ENCODE measurements at regions not wholly inside any gene's neighbourhood (a gene's known extent, or its start where the extent isn't known, plus 50 kb on each side); places are given as distances from the start of the nearest gene placed in this dataset.

GRCh38 chr16:51085271-51085670 is 65.8 kb downstream of the SALL1 start:
- DNase-seq, result no peak

- DNase-seq, result no peak
Measured at GRCh38 chr16:51084074-51084928, 66.8 kb downstream of the SALL1 start.

GRCh38 chr16:51072591-51072990 is 78.5 kb downstream of the SALL1 start:
- DNase-seq, result no peak

DNA sequence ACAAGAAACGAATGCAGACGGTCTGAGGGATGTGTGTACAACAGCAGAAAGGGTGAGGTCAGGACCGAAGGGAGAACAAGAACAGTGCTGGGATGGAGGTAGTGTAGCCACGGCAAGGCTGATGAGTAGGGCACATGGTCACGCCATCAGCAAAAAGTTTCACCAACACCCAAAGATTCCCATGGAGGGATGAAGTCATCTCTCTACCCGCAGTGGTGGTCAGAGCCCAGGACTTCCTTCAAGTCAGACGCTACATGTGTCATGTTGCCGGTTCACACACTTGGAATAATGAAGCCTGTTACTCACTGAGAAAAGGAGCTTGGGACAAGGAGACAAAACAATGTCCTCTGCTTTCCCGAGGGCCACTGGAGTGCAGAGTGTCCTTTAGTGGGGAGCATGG is 79.7 kb downstream of the SALL1 start:
- DNase-seq, result no peak

DNA sequence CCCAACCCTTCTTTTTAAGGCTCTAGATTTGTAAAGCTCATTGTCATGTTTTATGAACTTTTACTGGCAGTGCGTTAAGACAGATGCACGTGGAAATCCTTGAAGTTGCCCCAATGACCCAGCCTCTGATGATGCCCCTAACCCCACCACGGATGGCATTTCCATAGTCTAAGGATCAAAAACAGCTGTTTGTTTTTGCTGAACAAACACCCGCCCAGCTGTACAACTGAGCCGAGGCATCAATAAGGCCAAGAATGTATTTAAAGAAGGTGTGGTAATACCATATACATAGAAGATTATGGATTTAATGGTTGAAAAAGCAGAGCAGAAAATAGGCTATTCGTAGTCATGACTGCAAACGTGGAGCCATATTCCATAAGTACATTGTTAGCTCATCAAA is 83.7 kb downstream of the SALL1 start:
- DNase-seq, result no peak

- no peak for DNase-seq
Measured at GRCh38 chr16:51062039-51062438, 89.0 kb downstream of the SALL1 start.

GRCh38 chr16:51061328-51061727 is 89.7 kb downstream of the SALL1 start:
- no peak for DNase-seq

- no peak for DNase-seq
Measured at GRCh38 chr16:51057969-51058337, 93.1 kb downstream of the SALL1 start.

DNA sequence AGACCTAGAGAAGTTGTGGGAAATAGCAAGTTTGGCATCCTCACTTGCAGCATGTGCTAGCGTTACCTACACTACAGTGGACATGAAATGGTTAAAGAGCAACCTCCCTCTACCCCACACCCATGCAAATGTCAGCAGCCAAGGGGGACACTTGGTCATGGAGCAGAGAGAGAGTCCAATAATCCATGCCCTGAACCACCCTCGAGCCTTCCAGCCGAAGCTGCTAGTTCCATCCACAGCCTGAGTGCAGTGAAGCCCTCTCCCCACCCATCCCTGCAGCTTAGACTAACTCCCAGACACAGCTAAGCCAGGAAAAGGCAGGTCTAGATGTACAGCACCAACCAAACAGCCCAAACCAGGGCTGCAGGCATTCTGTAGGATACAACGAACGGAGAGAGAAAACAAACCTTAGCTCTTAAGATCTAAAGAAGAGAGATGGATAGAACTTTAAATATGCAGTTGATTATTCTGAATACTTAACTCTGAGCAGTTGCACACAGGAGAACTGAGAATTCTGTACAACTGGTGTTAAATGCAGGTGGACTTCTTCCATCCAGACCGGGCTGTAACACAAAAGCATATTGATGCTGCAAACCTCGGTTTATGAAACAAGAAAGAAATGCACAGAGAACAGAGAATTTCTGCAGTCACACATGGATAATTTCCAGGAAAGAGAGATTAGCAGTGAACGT is 93.8 kb downstream of the SALL1 start:
- no peak for DNase-seq

- DNase-seq, result no peak
Measured at GRCh38 chr16:51056331-51056730, 94.7 kb downstream of the SALL1 start.

GRCh38 chr16:51055434-51055833 is 95.6 kb downstream of the SALL1 start:
- no peak for DNase-seq

GRCh38 chr16:51053775-51054174 is 97.3 kb downstream of the SALL1 start:
- DNase-seq, result no peak

- DNase-seq, result no peak
Measured at GRCh38 chr16:51051671-51052070, 99.4 kb downstream of the SALL1 start.

DNA sequence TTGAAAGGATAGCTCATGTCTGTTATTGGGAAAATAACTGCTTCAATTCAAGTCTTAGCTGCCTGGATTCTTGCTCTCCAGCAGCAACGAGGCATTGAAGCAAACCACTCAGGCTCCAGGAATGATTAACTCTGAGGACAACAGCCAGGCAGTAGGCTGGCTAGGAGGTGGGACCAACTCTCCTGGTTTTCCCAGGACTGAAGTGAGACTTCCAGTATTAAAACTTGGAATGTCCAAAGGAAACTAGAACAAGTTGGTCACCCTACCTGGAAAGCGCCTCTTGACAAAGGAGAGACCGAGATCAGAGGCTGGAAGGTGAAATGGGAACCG is 100.7 kb downstream of the SALL1 start:
- DNase-seq, result no peak

DNA sequence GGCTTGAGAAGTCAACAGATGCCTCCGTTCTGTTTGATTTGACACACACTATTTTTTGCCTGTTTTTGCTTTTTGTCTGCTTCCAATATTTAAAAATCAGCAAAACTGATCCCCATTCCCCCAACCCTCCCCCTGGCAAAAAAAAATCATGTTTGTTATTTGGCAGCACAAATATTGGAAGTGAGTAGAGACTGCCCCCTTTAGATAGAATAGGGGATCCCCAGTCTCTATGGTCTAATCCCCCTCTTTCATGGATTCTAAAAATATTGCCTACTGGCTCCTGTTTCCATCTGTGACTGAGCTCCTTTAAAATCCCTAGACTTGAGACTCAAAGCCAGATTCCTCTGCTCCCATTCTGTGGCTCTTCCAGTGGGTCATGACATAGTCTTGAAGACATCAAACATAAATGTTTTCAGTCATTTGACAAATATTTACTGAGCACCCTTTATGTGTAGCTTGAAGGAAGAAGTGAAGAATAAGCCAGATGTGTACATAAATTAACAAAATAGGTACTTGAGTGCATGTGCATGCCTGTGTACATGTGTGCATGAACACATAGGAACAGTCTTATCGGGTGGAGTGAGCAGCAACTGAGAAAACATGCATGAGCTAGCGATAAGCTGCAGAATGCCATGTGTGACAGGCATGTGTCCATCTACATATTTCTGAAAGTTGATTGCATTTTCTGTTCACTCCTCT is 101.2 kb downstream of the SALL1 start:
- no peak for DNase-seq

GRCh38 chr16:51049276-51049675 is 101.8 kb downstream of the SALL1 start:
- DNase-seq, result no peak

DNA sequence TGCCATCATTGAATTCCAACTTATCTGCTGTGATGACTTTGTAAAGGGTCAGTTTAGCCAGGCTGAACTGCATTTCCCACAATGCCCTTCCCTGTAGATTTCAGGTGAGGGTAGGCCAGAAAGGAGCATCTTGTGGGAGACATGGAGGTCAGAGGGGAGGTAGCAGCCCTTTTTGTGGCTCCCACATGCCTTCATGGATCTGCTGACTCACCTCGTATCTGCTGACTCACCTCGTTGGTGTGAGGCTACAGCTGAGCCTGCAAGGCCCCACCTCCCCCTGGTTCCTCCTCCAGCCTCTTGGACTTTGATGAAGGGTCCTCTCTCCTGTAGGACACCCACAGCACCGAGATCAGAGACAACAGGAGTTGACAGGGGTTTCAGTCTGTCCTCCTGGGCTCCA is 102.5 kb downstream of the SALL1 start:
- DNase-seq, result no peak

- DNase-seq, result no peak
Measured at GRCh38 chr16:51045794-51046193, 105.3 kb downstream of the SALL1 start.

DNA sequence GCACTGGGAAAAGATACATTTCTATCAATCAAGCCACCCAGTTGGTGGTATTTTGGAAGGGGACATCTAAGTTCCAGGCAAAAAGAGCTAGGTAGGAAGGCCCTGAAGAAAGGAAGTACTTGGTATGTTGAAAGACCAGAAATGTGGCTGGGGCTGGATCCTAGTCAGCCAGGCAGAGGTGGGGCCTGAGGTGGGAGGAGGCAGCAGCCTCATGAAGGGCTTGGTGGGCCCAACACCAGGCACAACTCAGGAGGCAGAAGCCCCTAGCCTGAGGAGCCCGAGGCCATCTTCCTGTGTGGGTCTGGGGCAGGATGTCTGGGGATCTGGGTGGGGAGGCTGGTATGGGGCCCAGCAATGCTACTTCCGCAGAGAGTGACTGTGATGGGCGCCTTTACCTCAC is 105.9 kb downstream of the SALL1 start:
- no peak for DNase-seq

GRCh38 chr16:51041546-51041945 is 109.5 kb downstream of the SALL1 start:
- no peak for DNase-seq

GRCh38 chr16:51040637-51041036 is 110.4 kb downstream of the SALL1 start:
- DNase-seq, result no peak

DNA sequence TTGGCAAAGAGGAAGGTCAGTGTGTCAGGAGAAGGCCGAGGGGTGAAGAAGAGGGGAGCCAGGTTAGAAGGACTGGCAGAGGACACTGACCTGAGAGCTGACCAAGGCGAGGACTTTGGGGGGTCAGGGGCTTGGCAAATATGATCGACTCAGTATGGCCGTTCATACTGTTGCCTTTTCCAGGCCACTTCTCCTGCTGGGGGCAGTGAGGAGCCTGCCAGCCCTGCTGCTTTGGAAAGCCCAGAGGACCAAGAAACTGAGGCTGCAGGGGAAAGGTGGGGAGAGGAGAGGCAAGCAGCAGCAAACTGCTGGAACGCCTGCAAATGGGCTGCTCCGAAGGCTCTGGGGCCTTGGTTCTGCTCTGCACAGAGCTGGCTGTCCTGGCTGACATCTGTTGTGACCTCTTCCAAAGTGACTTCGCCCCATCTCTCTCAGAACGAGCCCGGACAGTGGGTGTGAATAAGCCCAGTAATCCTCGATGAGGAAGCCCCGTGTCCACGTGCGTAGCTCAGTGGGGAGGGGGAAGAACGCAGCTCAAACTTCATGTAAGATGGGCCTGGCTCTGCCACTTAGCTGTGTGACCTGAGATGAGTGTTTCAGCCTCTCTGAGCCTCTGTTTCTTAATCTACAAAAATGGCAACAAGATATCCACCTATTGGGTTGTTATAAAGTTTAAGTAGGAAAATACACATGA is 111.3 kb downstream of the SALL1 start:
- no peak for DNase-seq

DNA sequence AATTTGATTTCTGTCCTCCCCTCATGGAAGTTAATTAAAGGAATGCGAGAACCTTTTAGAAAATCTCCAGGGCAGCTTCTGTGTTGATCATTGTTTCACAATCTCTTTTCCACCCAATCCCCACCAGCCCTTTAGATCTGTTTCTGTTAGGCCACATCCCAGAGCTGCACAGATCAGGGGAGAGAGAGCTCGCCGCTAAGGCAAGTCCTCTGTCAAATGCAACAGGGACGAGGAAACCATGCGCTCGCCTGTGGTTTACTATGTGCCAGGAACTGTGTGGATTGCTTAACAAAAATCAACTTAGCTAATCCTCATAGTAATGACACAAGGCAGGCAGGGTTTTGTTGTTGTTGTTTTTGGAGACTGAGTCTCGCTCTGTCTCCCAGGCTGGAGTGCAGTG is 115.4 kb downstream of the SALL1 start:
- no peak for DNase-seq

- DNase-seq, result no peak
Measured at GRCh38 chr16:51035110-51035498, 116.0 kb downstream of the SALL1 start.
